Astrocyte of the cerebellum (primary cell): ENCODE measurements at regions not wholly inside any gene's neighbourhood (a gene's known extent, or its start where the extent isn't known, plus 50 kb on each side); places are given as distances from the start of the nearest gene placed in this dataset.
"Not testable (repeated sequence)": the region's sequence is repeated elsewhere in the genome, so short reads cannot be mapped to it uniquely, and the experiment has no call there.

Source experiments
- DNase-seq: peaks from one replicate; pipeline ENCODE4 v3.0.0-alpha.2; 2011; ENCODE audit warnings: low read depth
- H3K4me3 ChIP-seq: 2 replicates; pipeline ENCODE4 v1.5.1; 2011; ENCODE audit warnings: mild to moderate bottlenecking, low read depth, low read length, moderate library complexity
- in situ Hi-C: cut with HindIII; loops from 2 replicates; pipeline ENCODE4 v1.10.0; 2017; ENCODE audit warnings: low sequenced_read_pairs
- TF ChIP-seq, protein P1 (sequence below): IDR thresholded peaks from 2 replicates; pipeline ENCODE4 v1.5.1; 2012; ENCODE audit warnings: low read length, low read depth, moderate library complexity, mild to moderate bottlenecking; ENCODE audit errors: missing control alignments

GRCh38 chr5:28807195-28807729, 1768.9 kb upstream of the CDH9 start:
- no peak overlapping the region for H3K4me3 ChIP-seq
- no peak for DNase-seq
- in situ Hi-C loops, result no loop called here
- TF ChIP-seq, protein P1, sequence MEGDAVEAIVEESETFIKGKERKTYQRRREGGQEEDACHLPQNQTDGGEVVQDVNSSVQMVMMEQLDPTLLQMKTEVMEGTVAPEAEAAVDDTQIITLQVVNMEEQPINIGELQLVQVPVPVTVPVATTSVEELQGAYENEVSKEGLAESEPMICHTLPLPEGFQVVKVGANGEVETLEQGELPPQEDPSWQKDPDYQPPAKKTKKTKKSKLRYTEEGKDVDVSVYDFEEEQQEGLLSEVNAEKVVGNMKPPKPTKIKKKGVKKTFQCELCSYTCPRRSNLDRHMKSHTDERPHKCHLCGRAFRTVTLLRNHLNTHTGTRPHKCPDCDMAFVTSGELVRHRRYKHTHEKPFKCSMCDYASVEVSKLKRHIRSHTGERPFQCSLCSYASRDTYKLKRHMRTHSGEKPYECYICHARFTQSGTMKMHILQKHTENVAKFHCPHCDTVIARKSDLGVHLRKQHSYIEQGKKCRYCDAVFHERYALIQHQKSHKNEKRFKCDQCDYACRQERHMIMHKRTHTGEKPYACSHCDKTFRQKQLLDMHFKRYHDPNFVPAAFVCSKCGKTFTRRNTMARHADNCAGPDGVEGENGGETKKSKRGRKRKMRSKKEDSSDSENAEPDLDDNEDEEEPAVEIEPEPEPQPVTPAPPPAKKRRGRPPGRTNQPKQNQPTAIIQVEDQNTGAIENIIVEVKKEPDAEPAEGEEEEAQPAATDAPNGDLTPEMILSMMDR, result no peak

GRCh38 chr5:28799035-28799434, 1760.6 kb upstream of the CDH9 start:
- H3K4me3 ChIP-seq, in situ Hi-C loops, DNase-seq: not testable (repeated sequence)

DNA sequence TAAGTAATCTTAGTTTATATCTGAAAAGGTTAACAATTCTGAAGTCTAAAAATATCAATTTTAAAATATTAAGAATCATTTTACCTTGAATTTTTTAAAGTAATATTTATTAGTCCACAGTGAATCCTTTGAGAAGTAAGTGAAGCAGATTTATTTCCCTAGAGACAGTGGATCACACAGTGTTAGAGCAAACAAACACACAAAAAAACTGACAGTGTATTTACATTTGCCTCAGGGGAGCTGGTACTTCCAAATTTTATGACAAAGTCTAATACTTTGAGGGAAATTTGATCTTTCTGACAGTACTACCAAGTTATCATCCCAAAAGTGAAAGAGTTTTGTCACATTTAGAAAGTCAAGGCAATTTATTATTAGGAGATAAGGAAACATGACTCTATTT, 1750.6 kb upstream of the CDH9 start:
- DNase-seq, result no peak
- in situ Hi-C loops, result no loop called here
- TF ChIP-seq, protein P1, result no peak
- no peak overlapping the region for H3K4me3 ChIP-seq

DNA sequence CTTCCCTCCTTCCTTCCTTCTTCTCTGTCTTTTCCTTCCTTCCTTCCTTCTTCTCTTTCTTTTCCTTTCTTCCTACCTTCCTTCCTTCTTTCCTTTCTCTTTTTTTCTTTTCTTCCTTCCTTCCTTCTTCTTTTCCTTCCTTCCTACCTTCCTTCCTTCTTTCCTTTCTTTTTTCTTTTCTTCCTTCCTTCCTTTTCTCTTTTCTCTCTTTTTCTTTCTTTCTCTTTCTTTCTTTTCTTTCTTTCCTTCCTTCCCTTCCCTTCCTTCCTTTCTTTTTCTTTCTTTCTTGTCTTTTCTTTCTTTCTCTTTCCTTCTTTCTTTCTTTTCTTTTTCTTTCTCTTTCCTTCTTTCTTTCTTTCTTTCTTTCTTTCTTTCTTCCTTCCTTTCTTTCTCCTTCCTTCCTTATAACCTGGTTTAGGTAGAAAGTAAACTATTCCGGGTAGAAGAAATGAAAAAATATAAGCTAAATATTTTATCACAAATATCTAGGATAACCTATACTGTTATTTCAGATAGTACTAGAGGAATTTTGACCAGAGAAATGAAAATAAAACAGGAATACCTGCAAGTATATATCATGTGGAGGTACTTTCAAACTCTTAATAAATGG, 1741.8 kb upstream of the CDH9 start:
- DNase-seq, result no peak
- in situ Hi-C loops, result no loop called here
- TF ChIP-seq, protein P1, result no peak
- H3K4me3 ChIP-seq, result no peak overlapping the region

DNA sequence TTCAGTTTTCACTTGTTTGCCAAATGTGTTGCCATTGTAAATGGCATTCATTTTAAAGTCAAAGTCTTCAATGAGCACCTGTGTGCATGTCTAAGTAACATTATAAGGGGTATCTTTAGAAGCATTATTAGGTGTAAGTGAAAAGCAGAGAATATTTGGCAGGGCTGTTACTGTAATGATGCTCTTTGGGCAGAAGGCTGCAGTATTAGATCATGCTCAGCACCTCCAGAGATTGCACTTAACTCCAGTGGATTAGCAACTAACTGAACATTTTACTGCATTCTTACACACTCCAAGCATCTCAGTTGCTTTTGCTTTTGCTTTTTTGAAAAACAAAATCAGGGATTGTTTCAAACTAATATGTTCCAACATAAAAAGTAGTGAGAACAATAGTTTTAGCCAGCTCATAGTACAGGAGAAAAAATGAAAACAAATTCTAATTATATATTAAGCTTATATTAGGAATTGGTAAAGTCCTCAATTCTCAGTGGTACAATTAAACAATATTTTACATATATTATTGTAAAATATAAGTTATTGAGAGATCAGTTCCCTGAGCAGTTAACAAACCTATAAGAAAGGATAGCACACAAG, 1740.9 kb upstream of the CDH9 start:
- TF ChIP-seq, protein P1, result peak; percentile 19
- H3K4me3 ChIP-seq, result no peak overlapping the region
- DNase-seq, result peak; percentile 0
- in situ Hi-C loops, result no loop called here

GRCh38 chr5:28770307-28770706, 1731.9 kb upstream of the CDH9 start:
- no peak for DNase-seq
- TF ChIP-seq, protein P1, result no peak
- no peak overlapping the region for H3K4me3 ChIP-seq
- in situ Hi-C loops, result no loop called here

GRCh38 chr5:28766565-28767158, 1728.3 kb upstream of the CDH9 start:
- TF ChIP-seq, protein P1, result no peak
- in situ Hi-C loops, result no loop called here
- peak; percentile 60 for DNase-seq

More at GRCh38 chr5:28766565-28767158, 1728.3 kb upstream of the CDH9 start:
- no peak overlapping the region for H3K4me3 ChIP-seq
